K562 (cell line): ENCODE measurements at regions not wholly inside any gene's neighbourhood (a gene's known extent, or its start where the extent isn't known, plus 50 kb on each side); places are given as distances from the start of the nearest gene placed in this dataset.

Experiments used
- ATAC-seq: fragments of 200-7000 bp; cut with Tn5 transposase; 3 replicates; pipeline ENCODE4 v1.9.1; 2020; ENCODE audit warnings: moderate library complexity
- BruUV-seq: library from RNA; stranded (reverse); fragments of 400-500 nt; replicated peaks from 2 replicates; lab custom pipeline; 2021; lab: Mats Ljungman, UMichigan
- CTCF ChIA-PET: fragments of 300-600 bp; formaldehyde crosslinking; extraction: SDS; loops from one replicate; lab custom pipeline; 2021; ENCODE audit warnings: low intra/inter-chr PET ratio; lab: Yijun Ruan, JAX
- POLR2A ChIA-PET: fragments of 300-600, 350-650 bp; sonication (Branson Sonifier 250); formaldehyde crosslinking; extraction: SDS; loops from one replicate; lab custom pipeline; 2021; ENCODE audit warnings: antibody characterized with exemption, inconsistent platforms; lab: Yijun Ruan, JAX
- DNase-seq, 4 experiments: peaks; one replicate each; pipeline versions ENCODE4 v3.0.0 to v3.0.0-alpha.2; 2011 to 2018; ENCODE audit warnings: low spot score in 3 of 4, mixed read lengths in 3 of 4; ENCODE audit errors: extremely low read depth in 1 of 4
- FAIRE-seq: peaks from 2 replicates; lab custom pipeline; 2011; peaks lifted over from hg19 to GRCh38; lab: Jason Lieb, UNC
- H2AFZ ChIP-seq: 2 replicates; pipeline ENCODE4 v1.6.0; 2011; ENCODE audit warnings: low read depth, low read length, control low read depth, inconsistent platforms
- H3K27ac ChIP-seq: fragments of 200-600 bp; 3 replicates; pipeline ENCODE4 v1.8.0; 2011; ENCODE audit warnings: low read depth, mild to moderate bottlenecking, control low read depth, inconsistent platforms, low read length, moderate library complexity, mixed read lengths; ENCODE audit errors: extremely low read depth
- H3K27me3 ChIP-seq, 2 experiments: fragments of 300-600 bp in 1 of 2; 2 replicates in 1 of 2; 3 replicates in 1 of 2; pipeline versions ENCODE4 v1.6.0 to v1.8.0; 2011; ENCODE audit warnings: inconsistent platforms in 2 of 2, low read length in 2 of 2, mild to moderate bottlenecking in 1 of 2, mixed read lengths in 1 of 2, moderate library complexity in 1 of 2; ENCODE audit not compliant: control insufficient read depth in 2 of 2, insufficient read depth in 2 of 2
- H3K36me3 ChIP-seq: fragments of 300-600 bp; 3 replicates; pipeline ENCODE4 v1.8.0; 2011; ENCODE audit warnings: mild to moderate bottlenecking, low read length, inconsistent platforms; ENCODE audit not compliant: control insufficient read depth, insufficient read depth
- H3K4me1 ChIP-seq, 2 experiments: fragments of 200-600 bp in 1 of 2; replicated peaks in 1 of 2; 2 replicates in 1 of 2; 3 replicates in 1 of 2; pipeline versions ENCODE4 v1.5.1 to v1.8.0; 2011; ENCODE audit warnings: inconsistent platforms in 2 of 2, low read length in 2 of 2, mild to moderate bottlenecking in 1 of 2, mixed read lengths in 1 of 2, moderate library complexity in 1 of 2; ENCODE audit not compliant: control insufficient read depth in 2 of 2, insufficient read depth in 2 of 2
- H3K4me2 ChIP-seq: 2 replicates; pipeline ENCODE4 v1.6.1; 2011; ENCODE audit warnings: low read length, control low read depth, inconsistent platforms, mixed read lengths; ENCODE audit not compliant: insufficient read depth
- H3K4me3 ChIP-seq: fragments of 200-600 bp; sonication (generic), shearing (Covaris generic); 2 replicates; pipeline ENCODE4 v1.5.1; 2016; ENCODE audit warnings: control low read depth, inconsistent platforms
- H3K79me2 ChIP-seq: fragments of 200-600 bp; 3 replicates; pipeline ENCODE4 v1.8.0; 2011; ENCODE audit warnings: low read length, inconsistent platforms; ENCODE audit not compliant: control insufficient read depth, insufficient read depth
- H3K9ac ChIP-seq, 2 experiments: 2 replicates each; pipeline versions ENCODE4 v1.6.0 to v1.6.1; 2011; ENCODE audit warnings: low read depth in 2 of 2, low read length in 2 of 2, control low read depth in 1 of 2, inconsistent platforms in 1 of 2, mild to moderate bottlenecking in 1 of 2, mixed read lengths in 1 of 2; ENCODE audit not compliant: insufficient read depth in 1 of 2
- H3K9me1 ChIP-seq: one replicate; pipeline ENCODE4 v1.6.0; 2011; ENCODE audit warnings: inconsistent platforms, mild to moderate bottlenecking, low read length, moderate library complexity; ENCODE audit not compliant: control insufficient read depth, insufficient read depth
- H3K9me3 ChIP-seq: replicated peaks from 2 replicates; pipeline ENCODE4 v1.5.1; 2011; ENCODE audit warnings: low read depth, low read length, inconsistent platforms; ENCODE audit not compliant: control insufficient read depth, insufficient read depth
- H4K20me1 ChIP-seq: replicated peaks from 2 replicates; pipeline ENCODE4 v1.6.1; 2011; ENCODE audit warnings: low read length, inconsistent platforms, mixed read lengths; ENCODE audit not compliant: control insufficient read depth, insufficient read depth
- BDP1 ChIP-seq: IDR thresholded peaks from 3 replicates; pipeline ENCODE4 v1.6.1; 2011; ENCODE audit not compliant: insufficient read length, insufficient read depth
- CEBPB ChIP-seq: fragments of 450-650 bp; IDR thresholded peaks from 2 replicates; pipeline ENCODE4 v1.6.1; 2016; ENCODE audit warnings: missing genetic modification characterization, missing compliant biosample characterization
- CREM ChIP-seq: IDR thresholded peaks from 2 replicates; pipeline ENCODE4 v1.6.1; 2014; ENCODE audit warnings: antibody characterized with exemption, low read depth
- DACH1 ChIP-seq: fragments of 450-650 bp; IDR thresholded peaks from 2 replicates; pipeline ENCODE4 v1.6.1; 2018; ENCODE audit not compliant: partially characterized antibody
- DPF2 ChIP-seq: fragments of 450-650 bp; IDR thresholded peaks from 2 replicates; pipeline ENCODE4 v1.6.1; 2016
- GABPA ChIP-seq: fragments of 200-800 bp; sonication (Bioruptor generic); conservative IDR thresholded peaks from 2 replicates; pipeline ENCODE4 v1.6.1; 2016; ENCODE audit warnings: low read depth, missing genetic modification characterization, missing compliant biosample characterization
- HDAC2 ChIP-seq: fragments of 450-650 bp; IDR thresholded peaks from 2 replicates; pipeline ENCODE4 v1.6.1; 2016; ENCODE audit warnings: mild to moderate bottlenecking
- LEF1 ChIP-seq: fragments of 450-650 bp; IDR thresholded peaks from 2 replicates; pipeline ENCODE4 v1.6.1; 2016; ENCODE audit warnings: mild to moderate bottlenecking
- MTA3 ChIP-seq: fragments of 450-650 bp; formaldehyde crosslinking; IDR thresholded peaks from 2 replicates; pipeline ENCODE4 v1.6.1; 2017; ENCODE audit warnings: mild to moderate bottlenecking, borderline replicate concordance
- NFIC ChIP-seq: fragments of 450-650 bp; IDR thresholded peaks from 2 replicates; pipeline ENCODE4 v1.6.1; 2017; ENCODE audit warnings: mild to moderate bottlenecking, inconsistent platforms
- RBM22 ChIP-seq: fragments of 200-400 bp; formaldehyde crosslinking; IDR thresholded peaks from 2 replicates; pipeline ENCODE4 v1.6.1; 2018; ENCODE audit warnings: low read length, low read depth; ENCODE audit not compliant: poor library complexity, severe bottlenecking
- TFAP4 ChIP-seq: sonication (generic); formaldehyde crosslinking; IDR thresholded peaks from 2 replicates; pipeline ENCODE4 v1.8.0; 2022; ENCODE audit warnings: missing genetic modification reagents, mild to moderate bottlenecking, moderate library complexity, borderline replicate concordance
- TRIM24 ChIP-seq, 2 experiments: fragments of 450-650 bp; IDR thresholded peaks; 2 replicates each; pipeline ENCODE4 v1.6.1; 2016
- VEZF1 ChIP-seq: fragments of 200-800 bp; sonication (Bioruptor generic); IDR thresholded peaks from 2 replicates; pipeline ENCODE4 v1.6.1; 2017; ENCODE audit warnings: missing genetic modification characterization, missing compliant biosample characterization
- ZNF282 ChIP-seq: sonication (generic); formaldehyde crosslinking; IDR thresholded peaks from 2 replicates; pipeline ENCODE4 v1.8.1; 2023; ENCODE audit warnings: missing genetic modification reagents
- ZNF639 ChIP-seq, 2 experiments: fragments of 200-800 bp in 1 of 2; sonication (Bioruptor generic) in 1 of 2; sonication (generic) in 1 of 2; formaldehyde crosslinking in 1 of 2; IDR thresholded peaks in 1 of 2; conservative IDR thresholded peaks in 1 of 2; 2 replicates each; pipeline versions ENCODE4 v1.5.0 to v1.6.1; 2016 to 2020; ENCODE audit warnings: missing compliant biosample characterization in 1 of 2, missing genetic modification characterization in 1 of 2, missing genetic modification reagents in 1 of 2
- ZNF699 ChIP-seq: fragments of 250-450 bp; sonication (Bioruptor Pico); IDR thresholded peaks from 2 replicates; pipeline ENCODE4 v1.8.0; 2021; ENCODE audit warnings: mild to moderate bottlenecking, moderate library complexity; ENCODE audit not compliant: insufficient replicate concordance
- ZNF780A ChIP-seq: fragments of 250-450 bp; sonication (Bioruptor Pico); IDR thresholded peaks from 2 replicates; pipeline ENCODE4 v1.5.0; 2021; ENCODE audit warnings: mild to moderate bottlenecking
- in situ Hi-C: fragments of 300-500 bp; cut with MboI; formaldehyde crosslinking; loops from 4 replicates; pipeline ENCODE4 v1.15.0; 2018; ENCODE audit warnings: inconsistent platforms, mixed read lengths
- intact Hi-C: fragments of 100-400 bp; cut with micrococcal nuclease; formaldehyde crosslinking; loops from 2 replicates; pipeline ENCODE4 v1.14.2; 2022

GRCh38 chr20:54356801-54357200 lies 118.6 kb upstream of the DOK5 start:
- in situ Hi-C loops, result no loop called here
- Histone ChIP-seq H2AFZ (no peak overlapping the region), H3K4me1 (no peaks in the 10 kb centered on the region), H4K20me1 (no peaks in the 10 kb centered on the region), H3K27me3 (no peaks in the 10 kb centered on the region), H3K4me3 (no peak overlapping the region), H3K9me1 (no peaks in the 10 kb centered on the region), H3K79me2 (no peaks in the 10 kb centered on the region), H3K4me2 (no peak overlapping the region), H3K36me3 (no peaks in the 10 kb centered on the region), H3K9me3 (no peaks in the 10 kb centered on the region), H3K9ac (no peak overlapping the region), H3K27ac (no peak overlapping the region)
- no peak for ATAC-seq
- DNase-seq, result no peak
- ChIA-PET CTCF (no interaction called here), POLR2A (no interaction called here)
- BruUV-seq, result no TSS peak
- no peak for FAIRE-seq
- TF ChIP-seq ZNF282 (no peak), DPF2 (no peak), ZNF639 (CRISPR knock-in tag; conservative IDR thresholded peaks at IDR 0.05 in 1 of 2, IDR thresholded peaks at IDR 0.05 in 1 of 2) (no peak), TFAP4 (CRISPR knock-in tag) (no peak), TRIM24 (IDR thresholded peaks at IDR 0.05) (no peak), HDAC2 (no peak), DACH1 (no peak), VEZF1 (CRISPR knock-in tag) (no peak), ZNF780A (CRISPR knock-in tag) (no peak), GABPA (tag) (no peak), CREM (no peak), MTA3 (no peak), BDP1 (no peak), CEBPB (tag) (no peak), ZNF699 (CRISPR knock-in tag) (no peak), NFIC (no peak), LEF1 (no peak), RBM22 (no peak)
- intact Hi-C loops, result no loop called here
